A549 (cell line): ENCODE measurements at regions not wholly inside any gene's neighbourhood (a gene's known extent, or its start where the extent isn't known, plus 50 kb on each side); places are given as distances from the start of the nearest gene placed in this dataset.

Experiments used
- CHD2 ChIP-seq: fragments of 150-350 bp; IDR thresholded peaks from 2 replicates; pipeline ENCODE4 v1.6.1; 2014; ENCODE audit warnings: low read length; ENCODE audit not compliant: partially characterized antibody
- EP300 ChIP-seq, 2 experiments: fragments of >200 bp; sonication (Bioruptor Twin); formaldehyde crosslinking; IDR thresholded peaks; 2 replicates in 1 of 2; 3 replicates in 1 of 2; pipeline ENCODE4 v1.6.1; 2016 to 2017
- MAZ ChIP-seq: fragments of 150-350 bp; IDR thresholded peaks from 2 replicates; pipeline ENCODE4 v1.6.1; 2014; ENCODE audit warnings: antibody characterized with exemption, low read depth, low read length, borderline replicate concordance
- POLR2A ChIP-seq: IDR thresholded peaks from 2 replicates; pipeline ENCODE4 v1.6.1; 2012; ENCODE audit warnings: mild to moderate bottlenecking, low read length
- TF ChIP-seq, protein P1 (sequence below): fragments of >200 bp; sonication (Bioruptor Twin); formaldehyde crosslinking; IDR thresholded peaks from 3 replicates; pipeline ENCODE4 v1.6.1; 2016
- TF ChIP-seq, protein P2 (sequence below): IDR thresholded peaks from 2 replicates; pipeline ENCODE4 v1.6.1; 2012
- TF ChIP-seq, protein P3 (sequence below): fragments of >200 bp; sonication (Bioruptor Twin); formaldehyde crosslinking; IDR thresholded peaks from 3 replicates; pipeline ENCODE4 v1.5.1; 2016

DNA sequence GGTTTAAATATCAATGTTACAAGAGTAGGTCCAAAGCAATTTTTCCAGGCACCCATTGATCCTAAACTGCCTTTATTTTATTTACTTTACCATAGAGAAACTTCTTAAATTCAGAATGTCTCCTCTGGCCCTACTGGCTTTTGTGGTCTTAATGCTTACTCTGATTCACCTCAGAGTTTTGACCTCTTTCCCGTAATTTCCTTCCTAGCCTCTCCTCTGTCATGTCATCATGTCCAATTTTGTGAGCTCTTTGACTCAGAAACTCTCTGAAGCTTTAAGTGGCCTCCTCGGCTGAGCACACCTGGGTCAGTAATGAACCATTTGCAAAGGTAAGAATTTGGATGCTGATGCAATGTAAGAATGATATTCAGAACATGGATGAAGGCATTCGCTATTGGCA is 303.8 kb upstream of the CDH18 start:
- TF ChIP-seq EP300 (IDR thresholded peaks at IDR 0.05) (no peak), POLR2A (no peak), MAZ (no peak), CHD2 (no peak)
- TF ChIP-seq, protein P1, sequence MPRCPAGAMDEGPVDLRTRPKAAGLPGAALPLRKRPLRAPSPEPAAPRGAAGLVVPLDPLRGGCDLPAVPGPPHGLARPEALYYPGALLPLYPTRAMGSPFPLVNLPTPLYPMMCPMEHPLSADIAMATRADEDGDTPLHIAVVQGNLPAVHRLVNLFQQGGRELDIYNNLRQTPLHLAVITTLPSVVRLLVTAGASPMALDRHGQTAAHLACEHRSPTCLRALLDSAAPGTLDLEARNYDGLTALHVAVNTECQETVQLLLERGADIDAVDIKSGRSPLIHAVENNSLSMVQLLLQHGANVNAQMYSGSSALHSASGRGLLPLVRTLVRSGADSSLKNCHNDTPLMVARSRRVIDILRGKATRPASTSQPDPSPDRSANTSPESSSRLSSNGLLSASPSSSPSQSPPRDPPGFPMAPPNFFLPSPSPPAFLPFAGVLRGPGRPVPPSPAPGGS = no peak
- TF ChIP-seq, protein P2, sequence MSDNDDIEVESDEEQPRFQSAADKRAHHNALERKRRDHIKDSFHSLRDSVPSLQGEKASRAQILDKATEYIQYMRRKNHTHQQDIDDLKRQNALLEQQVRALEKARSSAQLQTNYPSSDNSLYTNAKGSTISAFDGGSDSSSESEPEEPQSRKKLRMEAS = no peak
- TF ChIP-seq, protein P3, sequence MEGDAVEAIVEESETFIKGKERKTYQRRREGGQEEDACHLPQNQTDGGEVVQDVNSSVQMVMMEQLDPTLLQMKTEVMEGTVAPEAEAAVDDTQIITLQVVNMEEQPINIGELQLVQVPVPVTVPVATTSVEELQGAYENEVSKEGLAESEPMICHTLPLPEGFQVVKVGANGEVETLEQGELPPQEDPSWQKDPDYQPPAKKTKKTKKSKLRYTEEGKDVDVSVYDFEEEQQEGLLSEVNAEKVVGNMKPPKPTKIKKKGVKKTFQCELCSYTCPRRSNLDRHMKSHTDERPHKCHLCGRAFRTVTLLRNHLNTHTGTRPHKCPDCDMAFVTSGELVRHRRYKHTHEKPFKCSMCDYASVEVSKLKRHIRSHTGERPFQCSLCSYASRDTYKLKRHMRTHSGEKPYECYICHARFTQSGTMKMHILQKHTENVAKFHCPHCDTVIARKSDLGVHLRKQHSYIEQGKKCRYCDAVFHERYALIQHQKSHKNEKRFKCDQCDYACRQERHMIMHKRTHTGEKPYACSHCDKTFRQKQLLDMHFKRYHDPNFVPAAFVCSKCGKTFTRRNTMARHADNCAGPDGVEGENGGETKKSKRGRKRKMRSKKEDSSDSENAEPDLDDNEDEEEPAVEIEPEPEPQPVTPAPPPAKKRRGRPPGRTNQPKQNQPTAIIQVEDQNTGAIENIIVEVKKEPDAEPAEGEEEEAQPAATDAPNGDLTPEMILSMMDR = no peak
